ENCODE measurements at regions not wholly inside any gene's neighbourhood (a gene's known extent, or its start where the extent isn't known, plus 50 kb on each side); places are given as distances from the start of the nearest gene placed in this dataset.

- no peak for TF ChIP-seq CREB1 (CRISPR knock-in tag; IDR thresholded peaks at IDR 0.05)
- no peak for TF ChIP-seq ZNF423 (CRISPR knock-in tag; IDR thresholded peaks at IDR 0.05)
- TF ChIP-seq AR (CRISPR knock-in tag; IDR thresholded peaks at IDR 0.05): no peak
- TF ChIP-seq ZBTB43 (CRISPR knock-in tag; IDR thresholded peaks at IDR 0.05): no peak
Measured at GRCh38 chr15:98401029-98401428, 247.3 kb upstream of the IGF1R start (continued).

GRCh38 chr15:98402486-98402885 lies 245.9 kb upstream of the IGF1R start:
- no peak overlapping the region for H3K27ac Mint-ChIP-seq
- no peak for TF ChIP-seq ZNF512 (CRISPR knock-in tag; IDR thresholded peaks at IDR 0.05; ENCODE audit: borderline replicate concordance)
- no peak for TF ChIP-seq ZNF121 (CRISPR knock-in tag; IDR thresholded peaks at IDR 0.05)
- TF ChIP-seq E2F1 (CRISPR knock-in tag; IDR thresholded peaks at IDR 0.05): no peak
- no peak for TF ChIP-seq OVOL2 (CRISPR knock-in tag; IDR thresholded peaks at IDR 0.05; ENCODE audit: borderline replicate concordance)
- TF ChIP-seq ZNF423 (CRISPR knock-in tag; IDR thresholded peaks at IDR 0.05): no peak
- TF ChIP-seq MXD4 (CRISPR knock-in tag; IDR thresholded peaks at IDR 0.05; ENCODE audit: borderline replicate concordance): no peak
- no peak for TF ChIP-seq SP1 (CRISPR knock-in tag; conservative IDR thresholded peaks at IDR 0.05)
- TF ChIP-seq ZNF281 (CRISPR knock-in tag; IDR thresholded peaks at IDR 0.05): no peak
- TF ChIP-seq RORB (CRISPR knock-in tag; IDR thresholded peaks at IDR 0.05): no peak
- no peak for TF ChIP-seq ATF2 (CRISPR knock-in tag; IDR thresholded peaks at IDR 0.05; ENCODE audit: borderline replicate concordance, low read depth)
- peaks cover 7% of the 10 kb centered on the region for H3K4me1 Mint-ChIP-seq
- DNase-seq (ENCODE audit: low spot score) (no peak), ATAC-seq (no peak)
- POLR2A ChIA-PET: no interaction called here
- CTCF ChIA-PET: no interaction called here
- peaks cover 10% of the 10 kb centered on the region for H3K9me3 Mint-ChIP-seq
- no peaks in the 10 kb centered on the region; the same call in 1 of the 2 replicates for H3K27me3 Mint-ChIP-seq (ENCODE audit: low read depth)
- no peaks in the 10 kb centered on the region; the same call in 1 of the 2 replicates for H3K36me3 Mint-ChIP-seq
- H3K4me3 Mint-ChIP-seq: no peak overlapping the region

Data from WTC11 (cell line).